NCI-H2171 (cell line): ENCODE measurements at regions not wholly inside any gene's neighbourhood (a gene's known extent, or its start where the extent isn't known, plus 50 kb on each side); places are given as distances from the start of the nearest gene placed in this dataset.

ENCODE experiments used
- DNase-seq: peaks from one replicate; lab custom pipeline; 2025; lab: John Stamatoyannopoulos, UW

- DNase-seq = no peak
Observed at GRCh38 chr21:15526798-15527197, 203.0 kb upstream of the USP25 start.

GRCh38 chr21:15528346-15528745, 201.4 kb upstream of the USP25 start:
- no peak for DNase-seq

- no peak for DNase-seq
Observed at GRCh38 chr21:15531986-15532385, 197.8 kb upstream of the USP25 start.

GRCh38 chr21:15533618-15534017, 196.2 kb upstream of the USP25 start:
- DNase-seq = no peak

GRCh38 chr21:15534450-15534886, 195.3 kb upstream of the USP25 start:
- no peak for DNase-seq

- DNase-seq = no peak
Observed at GRCh38 chr21:15539376-15539775, 190.4 kb upstream of the USP25 start.

GRCh38 chr21:15543473-15543872, 186.3 kb upstream of the USP25 start:
- no peak for DNase-seq

- DNase-seq = no peak
Observed at GRCh38 chr21:15549671-15550070, 180.1 kb upstream of the USP25 start.

- DNase-seq = no peak
Observed at GRCh38 chr21:15552914-15553494, 176.8 kb upstream of the USP25 start.

- peak; percentile 26 for DNase-seq
Observed at GRCh38 chr21:15557925-15558324, 171.9 kb upstream of the USP25 start.

- DNase-seq = no peak
Observed at GRCh38 chr21:15558884-15559283, 170.9 kb upstream of the USP25 start.

GRCh38 chr21:15559660-15560059, 170.1 kb upstream of the USP25 start:
- DNase-seq = no peak

GRCh38 chr21:15560383-15561056, 169.3 kb upstream of the USP25 start:
- DNase-seq = no peak

- DNase-seq = no peak
Observed at GRCh38 chr21:15562748-15563147, 167.0 kb upstream of the USP25 start.

- DNase-seq = no peak
Observed at GRCh38 chr21:15564907-15565306, 164.9 kb upstream of the USP25 start.

- no peak for DNase-seq
Observed at GRCh38 chr21:15566703-15567102, 163.1 kb upstream of the USP25 start.

- DNase-seq = no peak
Observed at GRCh38 chr21:15567191-15567590, 162.6 kb upstream of the USP25 start.

GRCh38 chr21:15568516-15568915, 161.3 kb upstream of the USP25 start:
- DNase-seq = no peak

- DNase-seq = no peak
Observed at GRCh38 chr21:15586752-15587427, 142.9 kb upstream of the USP25 start.

GRCh38 chr21:15592271-15592860, 137.4 kb upstream of the USP25 start:
- DNase-seq = no peak

- no peak for DNase-seq
Observed at GRCh38 chr21:15592957-15593356, 136.8 kb upstream of the USP25 start.

GRCh38 chr21:15601390-15601789, 128.4 kb upstream of the USP25 start:
- DNase-seq = no peak

- no peak for DNase-seq
Observed at GRCh38 chr21:15604413-15604812, 125.4 kb upstream of the USP25 start.
